GM21619 (cell line): ENCODE measurements at regions not wholly inside any gene's neighbourhood (a gene's known extent, or its start where the extent isn't known, plus 50 kb on each side); places are given as distances from the start of the nearest gene placed in this dataset.
"Not testable (repeated sequence)": the region's sequence is repeated elsewhere in the genome, so short reads cannot be mapped to it uniquely, and the experiment has no call there.

Source experiments
- ATAC-seq: cut with Tn5 transposase; IDR thresholded peaks from one replicate; pipeline ENCODE4 v1.9.1; 2021; ENCODE audit not compliant: unreplicated experiment

DNA sequence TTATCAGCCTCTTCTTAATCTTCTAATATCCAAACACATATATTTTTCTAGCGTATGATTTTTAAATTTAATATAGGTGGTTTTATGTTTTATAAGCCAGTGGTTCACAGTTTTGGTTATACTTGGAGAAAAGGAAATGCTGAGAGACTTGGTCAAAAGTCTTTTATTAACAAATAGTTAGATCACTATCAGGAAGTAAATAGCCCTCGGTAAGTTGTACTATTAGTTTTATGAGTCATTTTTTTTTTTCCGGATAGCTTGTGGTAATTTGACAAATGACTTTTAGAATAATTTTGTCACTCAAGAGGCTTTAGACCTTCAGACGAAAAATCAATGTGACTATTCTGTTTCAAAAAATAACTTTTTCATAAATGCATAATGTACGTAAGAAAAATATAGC lies 232.2 kb upstream of the ROBO1 start:
- no peak for ATAC-seq

DNA sequence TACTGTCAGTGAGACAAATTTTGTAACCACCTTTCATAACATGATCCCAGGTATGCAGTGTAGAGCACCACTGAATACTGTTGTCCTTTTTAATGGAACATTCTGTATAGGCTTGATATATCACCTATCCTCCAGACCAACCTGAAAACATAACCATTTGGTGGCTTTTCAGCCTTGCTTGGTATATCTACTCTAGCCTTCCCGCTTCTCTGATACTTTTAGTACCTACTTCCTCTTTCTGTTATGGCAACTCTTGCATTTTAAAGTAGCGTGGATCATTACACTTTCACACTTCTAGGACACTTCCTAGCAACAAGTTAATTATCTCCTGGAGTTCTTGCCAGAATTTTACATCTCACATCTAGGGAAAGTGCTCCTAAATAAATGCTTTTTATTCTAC lies 226.6 kb upstream of the ROBO1 start:
- no peak for ATAC-seq

DNA sequence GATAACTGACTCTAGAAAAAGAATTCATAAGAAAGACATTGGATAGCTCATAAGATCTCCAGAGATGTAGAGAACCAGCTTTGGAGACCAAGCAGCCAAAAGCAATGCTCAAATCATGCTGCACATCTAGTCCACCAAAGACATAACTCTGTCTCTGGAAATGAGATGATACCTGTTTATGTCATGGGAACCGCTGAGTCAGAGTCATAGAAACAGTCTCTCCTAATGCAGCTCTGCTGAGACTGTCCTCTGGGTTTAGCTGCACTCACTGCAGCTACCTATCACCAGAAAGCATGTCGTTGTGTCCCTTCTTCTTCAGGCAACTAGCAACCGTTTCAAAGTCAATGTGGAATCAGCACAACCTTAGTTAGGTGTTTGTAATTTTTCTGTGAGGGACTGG lies 218.5 kb upstream of the ROBO1 start:
- ATAC-seq: no peak

DNA sequence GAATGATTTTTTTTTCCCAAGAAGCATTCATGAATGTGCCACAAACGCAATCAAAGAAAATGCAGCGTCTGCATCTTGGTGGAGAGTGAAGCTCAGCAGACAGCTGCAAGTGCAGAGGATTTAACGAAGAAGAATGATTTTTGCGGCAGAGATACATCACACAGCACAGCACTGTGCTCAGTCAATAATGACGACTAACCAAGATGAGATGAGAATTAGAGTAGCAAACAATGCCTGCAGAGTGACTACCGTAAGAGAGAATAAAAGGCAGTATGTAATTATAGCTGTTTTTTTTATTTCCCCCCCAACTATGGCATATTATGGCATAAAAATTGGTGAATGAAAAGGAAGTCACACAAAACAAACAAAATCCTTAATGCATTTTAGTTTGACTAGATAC lies 218.0 kb upstream of the ROBO1 start:
- ATAC-seq: no peak

DNA sequence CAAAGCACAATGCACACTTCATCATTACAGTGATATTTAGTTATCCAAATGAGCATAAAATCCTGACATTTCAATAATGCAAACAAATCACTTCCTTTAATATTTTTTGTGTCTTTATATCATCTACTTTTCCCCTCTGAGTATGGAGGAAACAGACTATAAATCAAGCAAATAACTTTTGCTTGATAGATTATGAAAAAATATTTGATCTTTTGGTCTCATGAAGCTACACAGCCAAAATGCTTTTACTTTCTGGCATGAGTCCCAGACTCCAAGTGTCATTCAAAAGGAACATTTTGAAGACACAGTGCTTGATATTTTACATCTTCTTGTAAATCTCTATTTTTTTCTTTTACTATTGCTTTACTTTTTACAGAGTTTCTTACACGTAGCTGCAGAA lies 215.3 kb upstream of the ROBO1 start:
- ATAC-seq: no peak

DNA sequence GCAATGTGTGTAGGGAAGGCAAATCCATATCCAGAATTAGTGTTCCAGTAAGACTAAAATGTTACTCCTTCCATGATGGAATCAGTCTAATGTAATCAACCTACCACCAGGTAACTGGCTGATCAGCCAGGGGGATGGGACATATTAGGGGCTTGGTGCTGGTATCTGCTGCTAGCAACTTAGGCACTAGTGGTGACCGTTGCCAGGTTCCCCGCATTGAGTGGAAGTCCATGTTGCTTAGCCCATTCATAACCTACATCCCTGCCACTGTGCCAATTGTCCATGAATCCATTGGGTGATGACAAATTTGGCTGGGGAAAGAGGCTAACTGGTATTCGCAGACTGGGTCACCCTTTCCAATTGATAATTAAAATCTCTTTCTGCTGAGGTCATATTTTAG lies 212.2 kb upstream of the ROBO1 start:
- no peak for ATAC-seq

DNA sequence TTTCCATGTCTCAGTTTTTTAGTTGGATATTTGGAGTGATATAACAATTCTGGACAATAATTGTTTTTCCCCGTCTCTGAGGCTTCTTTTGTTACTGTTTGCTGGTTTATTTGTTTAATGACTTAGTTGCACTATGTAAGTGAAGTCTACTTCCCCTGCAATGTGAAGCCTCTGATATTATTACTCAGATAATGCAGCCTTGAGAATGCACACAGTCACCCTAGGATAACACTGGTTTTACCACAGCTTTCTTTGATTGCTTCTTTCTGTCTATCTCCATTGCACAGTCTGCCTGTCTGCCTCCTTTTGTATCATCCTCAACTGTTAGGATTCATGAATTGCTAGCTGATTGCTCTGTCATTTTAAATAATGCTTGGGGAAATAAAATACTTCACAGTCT lies 208.7 kb upstream of the ROBO1 start:
- ATAC-seq: no peak

DNA sequence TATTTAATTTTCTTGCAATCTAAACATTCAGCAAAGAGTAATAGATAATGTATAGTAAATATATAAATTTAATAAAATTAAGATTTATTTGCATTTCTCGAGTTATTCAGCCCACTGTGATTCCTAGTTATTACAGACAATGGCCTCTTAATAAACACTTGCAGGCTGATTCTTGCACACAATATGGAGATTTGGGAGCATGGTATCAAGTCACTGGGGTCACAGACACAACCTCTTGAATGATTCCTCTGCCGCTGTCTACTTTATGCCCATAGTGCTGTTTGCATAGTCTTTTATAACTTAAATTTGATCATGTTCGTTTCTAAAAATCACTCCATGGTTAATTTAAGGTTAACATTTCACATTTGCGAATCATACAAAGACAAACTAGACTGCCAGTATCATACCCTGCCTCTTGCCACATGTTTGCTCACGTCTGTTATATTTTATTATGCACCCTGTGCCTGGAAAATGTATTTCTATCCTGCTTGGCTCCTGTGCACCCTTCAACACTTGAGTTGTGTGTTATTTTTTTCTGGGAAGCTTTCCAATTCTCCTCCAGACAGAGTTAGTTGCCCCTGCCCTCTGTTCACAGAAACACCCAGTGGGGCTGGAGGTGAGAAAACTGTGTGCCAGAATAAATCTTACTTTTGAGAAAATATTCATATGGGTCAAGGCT lies 206.3 kb upstream of the ROBO1 start:
- ATAC-seq: no peak

DNA sequence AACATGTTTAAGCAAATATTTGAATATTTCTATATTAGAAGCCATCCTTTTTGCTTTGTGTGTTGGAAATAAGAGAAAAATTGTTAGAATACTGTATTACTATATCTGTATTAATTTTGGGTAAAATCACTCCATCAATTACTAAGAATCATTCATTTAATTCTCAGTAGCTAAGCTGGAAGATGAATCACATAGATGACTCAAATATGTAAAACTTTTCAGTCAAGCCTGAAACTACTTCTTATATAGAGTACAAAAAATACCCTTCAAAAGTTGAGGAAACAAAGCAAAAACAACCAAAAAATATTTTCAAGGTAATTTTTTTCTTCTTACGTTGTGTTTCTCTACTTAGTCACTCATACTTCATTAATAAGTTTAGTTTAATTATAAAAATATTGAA lies 205.7 kb upstream of the ROBO1 start:
- no peak for ATAC-seq

DNA sequence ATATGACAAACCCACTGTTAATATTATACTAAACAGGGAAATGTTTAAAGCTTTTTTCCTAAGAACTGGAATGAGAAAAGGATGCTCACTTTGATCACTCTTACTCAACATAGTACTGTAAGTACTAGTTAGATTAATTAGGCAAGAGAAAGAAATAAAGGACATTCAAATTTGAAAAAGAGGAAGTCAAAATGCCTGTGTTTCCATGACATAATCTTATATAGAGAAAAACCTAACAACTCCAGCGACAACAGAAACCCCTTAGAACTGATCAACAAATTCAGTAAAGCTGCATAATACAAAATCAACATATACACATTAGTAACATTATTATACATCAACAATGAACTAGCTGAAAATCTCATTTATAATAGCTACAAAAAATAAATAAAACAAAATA lies 200.6 kb upstream of the ROBO1 start:
- no peak for ATAC-seq

DNA sequence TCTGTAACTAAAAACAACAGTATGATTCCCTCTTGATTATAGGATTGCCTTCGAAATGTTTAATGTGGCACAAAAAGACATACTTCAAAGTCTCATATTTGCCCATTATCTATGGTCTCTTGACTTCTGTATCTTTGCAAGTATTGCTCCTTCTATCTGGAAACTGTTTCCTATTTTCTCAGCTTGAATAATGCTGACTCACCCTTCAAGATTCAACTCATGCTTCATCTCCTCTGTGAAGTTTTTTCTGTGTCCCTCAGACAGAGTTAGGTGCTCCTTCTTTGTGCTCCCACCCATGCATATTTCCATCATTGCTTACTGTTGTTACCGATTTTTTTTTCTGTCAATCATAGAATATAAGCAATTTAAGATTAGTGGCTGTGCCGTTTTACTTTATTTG lies 192.8 kb upstream of the ROBO1 start:
- ATAC-seq: no peak

DNA sequence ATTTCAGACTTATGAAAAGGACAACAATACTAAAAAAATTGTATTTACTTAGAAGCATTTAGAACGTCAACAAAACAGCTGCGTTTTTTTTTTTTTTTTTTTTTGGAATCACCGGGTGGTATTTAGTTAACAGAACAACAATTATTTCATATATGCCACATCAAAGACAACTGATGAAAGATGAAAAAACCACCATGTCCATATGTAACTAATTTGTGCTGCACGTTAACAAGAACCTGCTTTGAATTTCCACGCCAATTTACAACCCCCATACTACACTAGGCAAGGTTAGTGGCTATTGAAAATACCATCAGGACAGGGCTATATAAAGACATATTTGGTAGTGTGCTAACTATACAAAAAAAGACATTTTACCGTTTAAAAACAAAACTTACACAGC lies 189.3 kb upstream of the ROBO1 start:
- ATAC-seq: no peak

DNA sequence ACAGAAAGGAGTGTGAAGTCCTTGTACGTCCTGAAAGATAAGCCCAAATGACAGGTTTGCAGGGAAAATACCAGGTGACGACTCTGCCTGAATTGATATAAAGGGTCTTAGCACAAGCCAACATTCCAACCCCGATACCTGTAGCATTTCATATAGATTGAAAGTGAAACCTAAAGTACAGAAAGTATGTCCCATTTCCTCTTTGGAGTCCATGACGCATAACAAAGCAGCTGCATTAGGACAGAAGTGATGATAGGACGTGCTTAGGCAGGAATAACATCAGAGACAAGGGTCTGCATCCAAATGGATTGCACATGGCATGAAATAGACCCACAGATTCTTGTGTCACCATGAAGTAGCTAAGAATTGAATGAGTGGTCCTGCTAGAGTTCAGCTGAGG lies 187.0 kb upstream of the ROBO1 start:
- no peak for ATAC-seq

DNA sequence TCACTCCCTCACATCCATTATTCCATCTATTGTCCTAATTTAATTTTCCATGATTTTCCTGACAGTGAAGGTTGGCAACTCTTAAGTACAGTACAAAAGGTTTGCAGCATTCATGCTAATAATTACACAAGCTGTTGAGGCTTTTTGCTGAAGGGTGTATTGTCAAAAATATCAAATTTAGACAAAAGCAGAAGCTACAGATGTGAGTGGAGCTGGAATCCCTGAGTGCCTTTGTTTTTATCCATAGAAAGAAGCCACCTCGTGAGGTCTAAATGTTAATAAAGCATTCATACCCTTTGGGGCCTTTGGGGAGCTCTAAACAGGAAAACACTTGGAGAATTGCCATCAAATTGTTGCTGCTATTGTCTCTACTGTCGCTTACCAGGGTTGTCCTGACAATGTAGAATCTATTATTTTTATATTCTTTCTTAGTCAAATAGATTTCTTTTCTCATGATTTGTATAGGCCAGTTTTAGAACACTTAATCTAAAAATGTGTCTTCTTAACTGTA lies 185.8 kb upstream of the ROBO1 start:
- ATAC-seq: no peak

DNA sequence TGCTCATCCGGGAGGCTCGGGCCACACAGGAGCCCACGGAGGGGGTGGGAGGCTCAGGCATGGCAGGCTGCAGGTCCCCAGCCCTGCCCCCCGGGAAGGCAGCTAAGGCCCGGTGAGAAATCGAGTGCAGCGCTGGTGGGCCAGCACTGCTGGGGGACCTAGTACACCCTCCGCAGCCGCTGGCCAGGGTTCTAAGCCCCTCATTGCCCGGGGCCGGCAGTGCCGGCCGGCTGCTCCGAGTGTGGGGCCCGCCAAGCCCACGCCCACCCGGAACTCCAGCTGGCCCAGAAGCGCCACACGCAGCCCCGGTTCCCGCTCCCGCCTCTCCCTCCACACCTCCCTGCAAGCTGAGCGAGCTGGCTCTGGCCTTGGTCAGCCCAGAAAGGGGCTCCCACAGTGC lies 183.6 kb upstream of the ROBO1 start:
- not testable (repeated sequence) for ATAC-seq

DNA sequence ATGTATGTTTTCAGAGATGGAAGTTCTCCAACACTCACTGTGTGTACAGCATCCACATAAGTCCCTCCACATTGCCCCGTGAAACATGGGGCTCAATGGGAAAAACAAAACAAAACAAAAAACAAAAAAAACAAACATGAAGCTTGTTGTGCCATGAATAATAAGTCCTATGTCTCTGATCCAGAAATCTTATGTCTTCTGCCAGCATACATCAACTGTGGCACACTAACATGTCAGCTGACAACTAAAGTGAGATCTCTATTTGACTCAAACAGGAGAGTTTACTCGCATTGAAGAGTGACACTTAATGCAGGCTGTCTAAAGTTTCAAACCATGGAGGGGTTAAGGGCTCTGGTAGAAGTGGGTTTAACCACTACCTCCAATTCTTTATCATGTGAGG lies 180.2 kb upstream of the ROBO1 start:
- no peak for ATAC-seq

DNA sequence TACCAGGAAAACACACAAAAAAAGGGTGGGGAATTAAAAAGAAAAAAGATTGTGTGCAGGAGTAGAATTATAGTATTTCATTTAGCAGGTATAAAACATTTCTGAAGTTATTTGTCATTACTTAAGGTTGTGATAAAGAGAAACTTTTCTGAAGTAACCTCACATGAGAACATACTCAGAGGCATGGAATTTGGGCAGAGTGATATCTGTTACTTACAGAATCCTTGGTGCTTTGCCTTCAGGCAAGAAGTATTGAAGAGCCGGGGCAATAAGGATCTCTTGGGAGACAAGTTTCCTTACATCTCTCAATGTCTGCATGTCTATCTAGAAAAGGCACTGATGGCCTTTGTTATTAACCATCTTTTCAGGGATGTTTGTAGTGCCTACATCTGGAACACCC lies 179.7 kb upstream of the ROBO1 start:
- no peak for ATAC-seq

DNA sequence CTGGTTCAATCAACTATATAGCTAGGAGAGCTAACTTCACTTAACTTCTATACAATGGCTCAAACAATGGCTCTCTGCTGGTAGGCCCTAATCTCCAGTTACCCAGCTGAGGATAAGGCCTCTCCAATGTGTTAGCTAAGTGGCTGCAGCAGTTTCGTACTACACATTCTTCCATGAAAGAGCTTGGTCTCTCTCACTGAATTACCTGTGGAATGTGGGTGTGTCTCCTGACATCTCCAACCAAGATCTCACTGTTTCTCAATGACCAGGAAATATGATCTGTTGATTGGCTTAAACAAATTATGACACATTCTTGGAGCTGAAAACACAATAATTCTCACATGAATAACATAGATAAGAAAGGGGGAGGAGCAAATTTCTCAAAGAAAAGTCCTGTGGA lies 169.8 kb upstream of the ROBO1 start:
- no peak for ATAC-seq

DNA sequence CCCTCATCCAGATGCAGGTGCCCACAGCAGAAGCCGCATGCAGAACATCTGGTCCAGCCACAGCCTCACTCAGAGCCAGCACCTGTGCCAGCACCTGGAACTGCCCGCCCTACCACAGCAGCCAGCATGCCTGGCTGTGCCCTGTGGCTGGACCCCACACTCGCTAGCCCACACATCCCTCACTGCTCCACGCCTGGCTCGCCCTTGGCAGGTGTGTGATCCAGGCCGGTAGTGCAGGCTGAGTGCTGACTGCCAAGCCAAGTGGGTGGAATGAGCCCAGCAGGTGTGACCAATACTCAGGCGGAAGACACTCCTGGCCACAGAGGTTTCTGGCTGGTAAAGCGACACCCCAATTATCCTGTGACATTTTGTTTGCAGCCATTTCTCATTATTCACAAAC lies 162.4 kb upstream of the ROBO1 start:
- ATAC-seq: no peak

DNA sequence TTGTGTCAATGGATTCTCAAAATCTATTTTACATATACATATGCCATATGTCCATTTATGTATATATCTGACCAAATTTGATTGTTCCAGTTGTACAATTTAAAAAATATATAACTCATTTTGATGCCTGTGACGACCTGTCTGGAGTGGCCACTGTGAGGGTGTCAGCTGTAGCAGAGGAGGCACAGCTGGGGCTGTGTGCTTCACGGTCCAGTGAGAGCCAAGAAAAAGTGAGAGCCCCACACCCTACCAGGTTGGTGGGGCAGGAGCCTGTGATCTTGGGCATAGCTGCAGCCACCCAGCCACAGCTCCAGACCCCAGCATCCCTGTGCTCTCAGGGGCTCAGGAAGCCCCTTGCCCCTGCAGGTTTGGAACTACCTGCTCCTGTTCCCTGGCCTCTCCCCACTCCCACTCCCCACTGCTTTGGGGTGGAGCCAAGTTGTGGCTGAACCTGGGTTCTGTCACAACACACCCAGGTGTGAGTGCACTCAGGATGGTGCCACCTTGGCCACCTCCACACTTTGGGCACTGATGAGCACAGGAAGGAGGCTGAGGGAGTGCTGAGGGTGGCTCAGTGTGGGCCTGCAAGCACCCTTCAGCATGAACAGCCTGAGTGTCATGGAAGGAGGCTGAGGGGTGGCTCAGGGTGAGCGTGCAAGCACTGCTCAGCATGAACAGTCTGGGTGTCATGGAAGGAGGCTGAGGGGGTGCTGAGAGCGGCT lies 161.1 kb upstream of the ROBO1 start:
- no peak for ATAC-seq

DNA sequence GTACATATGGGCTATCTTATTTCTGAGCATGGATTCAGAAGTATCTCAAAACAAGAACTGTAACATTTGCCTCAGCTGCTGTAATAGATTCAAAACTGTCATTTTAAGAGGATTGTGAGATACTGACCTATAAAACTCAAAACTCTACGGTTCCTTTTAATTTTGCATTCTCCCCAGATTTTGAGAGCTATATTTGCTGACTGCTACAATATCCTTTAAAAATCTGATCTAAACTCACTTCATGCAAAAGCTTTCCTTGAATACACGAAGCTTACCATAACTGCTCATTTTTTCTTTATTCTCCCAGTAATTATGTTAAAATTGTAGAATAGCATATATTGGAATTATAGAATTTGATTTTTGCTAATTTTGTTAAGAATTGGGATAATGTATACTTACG lies 158.7 kb upstream of the ROBO1 start:
- no peak for ATAC-seq

DNA sequence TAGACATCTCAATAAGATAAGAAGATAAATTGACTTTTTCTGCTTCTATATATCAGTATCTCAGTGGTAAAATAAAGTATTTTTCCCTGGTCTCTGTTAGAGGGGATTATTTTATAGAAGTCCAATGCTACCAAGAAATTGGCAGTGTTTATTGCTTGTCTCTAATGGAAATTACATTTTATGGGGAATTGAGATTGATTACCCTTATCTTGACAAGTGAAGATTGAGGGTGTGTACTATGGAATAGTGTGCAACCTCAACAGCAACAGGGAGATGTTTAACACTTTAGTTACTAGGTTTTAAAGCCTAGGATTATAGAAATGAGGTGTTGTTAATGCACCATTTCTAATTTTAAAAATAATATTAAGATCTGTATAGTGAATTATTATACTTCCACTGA lies 154.8 kb upstream of the ROBO1 start:
- ATAC-seq: no peak

DNA sequence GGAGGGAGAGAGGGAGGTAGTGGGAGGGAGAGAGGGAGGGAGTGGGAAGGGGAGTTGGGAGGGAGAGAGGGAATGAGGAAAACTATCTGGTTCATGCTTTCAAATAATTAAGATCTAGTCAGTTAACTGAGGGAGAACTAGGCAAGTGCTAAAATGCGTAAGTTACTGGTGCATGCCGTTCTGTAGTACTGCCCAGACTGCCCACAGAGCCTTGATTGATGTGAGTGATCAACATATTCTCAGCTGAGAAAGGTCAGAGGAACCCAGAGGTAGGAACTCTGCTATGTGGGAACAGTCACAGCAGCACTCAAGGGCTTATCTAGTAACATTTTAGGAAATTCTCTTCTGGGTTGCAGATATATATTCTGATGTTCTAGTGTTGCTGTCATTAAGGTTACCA lies 149.8 kb upstream of the ROBO1 start:
- no peak for ATAC-seq
